HEK293T (cell line): ENCODE measurements at regions not wholly inside any gene's neighbourhood (a gene's known extent, or its start where the extent isn't known, plus 50 kb on each side); places are given as distances from the start of the nearest gene placed in this dataset.
"Not testable (repeated sequence)": the region's sequence is repeated elsewhere in the genome, so short reads cannot be mapped to it uniquely, and the experiment has no call there.

Experiments
- CTCF ChIA-PET: fragments of 350-600 bp; formaldehyde crosslinking; extraction: SDS; loops from one replicate; lab custom pipeline; 2021; ENCODE audit warnings: antibody characterized with exemption, inconsistent platforms; lab: Yijun Ruan, JAX
- POLR2A ChIA-PET: fragments of 350-600 bp; formaldehyde crosslinking; extraction: SDS; loops from one replicate; lab custom pipeline; 2020; ENCODE audit warnings: antibody characterized with exemption, inconsistent platforms; lab: Yijun Ruan, JAX
- DNase-seq: peaks from one replicate; pipeline ENCODE4 v3.0.0; 2012; ENCODE audit warnings: mixed read lengths; ENCODE audit errors: extremely low spot score
- ARNT ChIP-seq: fragments of 450-650 bp; IDR thresholded peaks from 2 replicates; pipeline ENCODE4 v1.6.1; 2017; ENCODE audit warnings: mild to moderate bottlenecking
- BHLHE40 ChIP-seq: fragments of 450-650 bp; IDR thresholded peaks from 2 replicates; pipeline ENCODE4 v1.6.1; 2016; ENCODE audit warnings: mild to moderate bottlenecking, moderate library complexity, borderline replicate concordance
- CTBP1 ChIP-seq: fragments of 450-650 bp; IDR thresholded peaks from 2 replicates; pipeline ENCODE4 v1.6.1; 2016; ENCODE audit warnings: borderline replicate concordance
- ELF4 ChIP-seq: fragments of 450-650 bp; IDR thresholded peaks from 2 replicates; pipeline ENCODE4 v1.6.1; 2017; ENCODE audit warnings: antibody characterized with exemption
- FOXA1 ChIP-seq: fragments of 450-650 bp; IDR thresholded peaks from 2 replicates; pipeline ENCODE4 v1.6.1; 2016; ENCODE audit warnings: mild to moderate bottlenecking
- FOXM1 ChIP-seq: fragments of 450-650 bp; IDR thresholded peaks from 2 replicates; pipeline ENCODE4 v1.6.1; 2017; ENCODE audit warnings: mild to moderate bottlenecking, borderline replicate concordance
- HDGF ChIP-seq: fragments of 450-650 bp; IDR thresholded peaks from 2 replicates; pipeline ENCODE4 v1.6.1; 2017; ENCODE audit warnings: antibody characterized with exemption, borderline replicate concordance
- L3MBTL2 ChIP-seq: fragments of 450-650 bp; conservative IDR thresholded peaks from 2 replicates; pipeline ENCODE4 v1.6.1; 2016; ENCODE audit warnings: mild to moderate bottlenecking
- LEF1 ChIP-seq: fragments of 450-650 bp; IDR thresholded peaks from 2 replicates; pipeline ENCODE4 v1.6.1; 2017; ENCODE audit warnings: mild to moderate bottlenecking, borderline replicate concordance
- NFRKB ChIP-seq: fragments of 450-650 bp; IDR thresholded peaks from 2 replicates; pipeline ENCODE4 v1.6.1; 2016; ENCODE audit warnings: mild to moderate bottlenecking, moderate library complexity
- SP1 ChIP-seq: fragments of 450-650 bp; IDR thresholded peaks from 2 replicates; pipeline ENCODE4 v1.6.1; 2017
- SUZ12 ChIP-seq: fragments of 450-650 bp; IDR thresholded peaks from 2 replicates; pipeline ENCODE4 v1.6.1; 2016; ENCODE audit warnings: mild to moderate bottlenecking
- TARDBP ChIP-seq: fragments of 450-650 bp; IDR thresholded peaks from 2 replicates; pipeline ENCODE4 v1.6.1; 2016
- ZNF384 ChIP-seq: fragments of 450-650 bp; IDR thresholded peaks from 2 replicates; pipeline ENCODE4 v1.6.1; 2016
- TF ChIP-seq, protein P1 (sequence below): fragments of 450-650 bp; IDR thresholded peaks from 2 replicates; pipeline ENCODE4 v1.6.1; 2016

DNA sequence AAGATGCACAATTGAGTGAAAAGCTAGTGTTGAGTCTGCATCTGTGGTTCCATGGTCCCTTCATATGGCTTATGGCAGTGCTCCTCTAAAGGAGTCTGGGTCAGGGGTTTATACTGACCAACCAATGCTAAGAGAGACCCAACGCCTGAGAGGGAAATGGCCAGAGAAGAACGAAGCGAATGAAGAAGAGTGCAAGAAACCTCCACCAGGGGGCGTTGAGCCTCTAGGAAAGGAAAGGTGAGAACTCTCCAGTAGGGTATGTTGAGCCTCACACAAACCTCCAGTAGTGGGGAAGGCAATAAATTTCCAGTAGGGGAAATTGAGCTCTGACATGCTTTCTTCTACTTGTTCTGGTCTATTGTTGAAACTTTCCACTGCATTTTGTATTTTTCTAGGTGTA lies 470.6 kb downstream of the PRDM9 start:
- peak; percentile 14 for DNase-seq
- ChIA-PET POLR2A (no interaction called here), CTCF (no interaction called here)
- TF ChIP-seq ZNF384 (no peak), NFRKB (no peak), FOXA1 (no peak), TARDBP (no peak), ELF4 (no peak), FOXM1 (no peak), L3MBTL2 (no peak), ARNT (no peak), SUZ12 (no peak), BHLHE40 (no peak), HDGF (no peak), LEF1 (no peak)
- TF ChIP-seq, protein P1, sequence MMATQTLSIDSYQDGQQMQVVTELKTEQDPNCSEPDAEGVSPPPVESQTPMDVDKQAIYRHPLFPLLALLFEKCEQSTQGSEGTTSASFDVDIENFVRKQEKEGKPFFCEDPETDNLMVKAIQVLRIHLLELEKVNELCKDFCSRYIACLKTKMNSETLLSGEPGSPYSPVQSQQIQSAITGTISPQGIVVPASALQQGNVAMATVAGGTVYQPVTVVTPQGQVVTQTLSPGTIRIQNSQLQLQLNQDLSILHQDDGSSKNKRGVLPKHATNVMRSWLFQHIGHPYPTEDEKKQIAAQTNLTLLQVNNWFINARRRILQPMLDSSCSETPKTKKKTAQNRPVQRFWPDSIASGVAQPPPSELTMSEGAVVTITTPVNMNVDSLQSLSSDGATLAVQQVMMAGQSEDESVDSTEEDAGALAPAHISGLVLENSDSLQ, result no peak

DNA sequence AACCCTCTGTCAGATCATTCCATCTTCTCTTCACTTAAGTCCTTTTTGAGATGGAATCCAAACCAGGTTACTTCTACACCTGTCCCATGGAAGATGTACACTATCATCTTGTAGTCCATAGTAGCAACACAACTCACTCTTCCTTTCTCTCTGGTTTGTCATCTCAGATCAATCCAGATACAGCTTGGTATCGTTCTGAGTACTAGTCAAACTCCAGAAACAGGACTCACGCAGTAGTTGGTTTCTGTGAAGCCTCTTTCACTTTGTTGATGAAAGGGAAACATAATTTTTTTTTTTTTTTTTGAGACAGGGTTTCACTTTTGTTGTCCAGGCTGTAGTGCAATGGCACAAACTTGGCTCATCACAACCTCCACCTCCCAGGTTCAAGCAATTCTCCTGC lies 484.0 kb downstream of the PRDM9 start:
- ChIA-PET CTCF (no interaction called here), POLR2A (no interaction called here)
- no peak for DNase-seq
- no peak for TF ChIP-seq ARNT
- TF ChIP-seq FOXA1, result no peak
- no peak for TF ChIP-seq CTBP1
- TF ChIP-seq LEF1, result no peak
- TF ChIP-seq TARDBP, result no peak
- no peak for TF ChIP-seq HDGF
- no peak for TF ChIP-seq BHLHE40
- no peak for TF ChIP-seq FOXM1
- TF ChIP-seq ELF4, result no peak
- TF ChIP-seq SUZ12, result no peak
- TF ChIP-seq ZNF384, result no peak

DNA sequence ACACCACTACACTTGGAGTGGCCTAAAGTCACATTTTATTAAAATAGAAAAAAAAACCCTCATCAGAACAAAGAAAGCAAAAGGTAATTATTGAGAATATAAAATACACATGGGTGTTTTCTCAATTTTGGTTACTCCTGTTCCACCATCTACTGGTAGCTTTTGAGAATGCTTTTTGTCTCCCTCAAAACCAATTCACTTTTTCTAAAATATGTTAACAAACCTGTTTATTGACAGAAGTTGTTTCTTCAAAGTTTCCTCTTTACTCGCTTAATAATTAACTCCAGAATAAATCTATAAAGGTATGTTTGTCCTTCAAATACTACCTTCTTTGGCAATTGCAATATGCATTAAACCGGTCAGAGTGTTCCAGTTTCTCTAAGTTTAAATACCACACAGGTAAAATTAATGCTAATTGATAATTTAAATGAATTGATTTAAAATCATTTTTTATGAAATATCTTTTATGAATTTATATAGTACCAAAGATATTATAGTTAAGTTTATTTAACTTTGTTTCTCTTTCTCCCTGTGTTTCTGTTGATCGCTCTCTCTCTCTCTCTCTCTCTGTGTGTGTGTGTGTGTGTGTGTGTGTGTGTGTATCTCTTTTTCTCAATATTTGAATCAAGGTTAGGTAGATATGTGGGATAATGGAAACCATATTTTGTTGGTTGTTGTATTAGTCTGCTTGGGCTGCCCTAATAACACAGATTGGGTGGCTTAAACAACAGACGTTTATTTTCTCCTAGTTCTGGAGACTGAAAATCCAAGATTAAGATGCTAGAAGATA lies 487.4 kb downstream of the PRDM9 start:
- no peak for TF ChIP-seq HDGF
- POLR2A ChIA-PET, result no interaction called here
- CTCF ChIA-PET, result no interaction called here
- DNase-seq, result peak; percentile 6

DNA sequence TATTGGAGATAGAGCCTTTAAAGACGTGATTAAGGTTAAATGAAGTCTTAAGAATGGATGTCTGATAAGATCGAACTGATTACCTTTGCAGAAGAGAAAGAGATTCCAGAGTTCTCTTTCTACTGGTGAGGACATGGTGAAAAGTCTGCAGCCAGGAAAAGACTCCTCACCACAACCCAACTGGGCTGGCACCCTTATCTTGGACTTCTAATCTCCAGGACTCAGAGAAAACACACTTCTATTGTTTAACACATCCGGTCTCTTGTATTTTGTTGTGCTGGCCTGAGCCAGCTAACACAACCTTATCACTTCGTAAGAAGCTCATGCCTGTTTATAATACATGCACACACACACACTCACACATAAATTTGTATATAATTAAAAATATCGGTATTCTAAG lies 489.1 kb downstream of the PRDM9 start:
- CTCF ChIA-PET, result interaction anchor here (0.6 to 0.9 kb wide), 2 partner anchors 9 to 121 kb away, joined by 3 to 4 read pairs; no protein-coding TSS in a partner anchor
- POLR2A ChIA-PET, result no interaction called here
- DNase-seq, result no peak
- TF ChIP-seq ARNT (no peak), CTBP1 (no peak), NFRKB (no peak), SUZ12 (no peak), ZNF384 (no peak), LEF1 (no peak), HDGF (no peak), ELF4 (no peak), BHLHE40 (no peak), L3MBTL2 (no peak), SP1 (no peak), FOXA1 (no peak), TARDBP (no peak)
- TF ChIP-seq, protein P1, result no peak

DNA sequence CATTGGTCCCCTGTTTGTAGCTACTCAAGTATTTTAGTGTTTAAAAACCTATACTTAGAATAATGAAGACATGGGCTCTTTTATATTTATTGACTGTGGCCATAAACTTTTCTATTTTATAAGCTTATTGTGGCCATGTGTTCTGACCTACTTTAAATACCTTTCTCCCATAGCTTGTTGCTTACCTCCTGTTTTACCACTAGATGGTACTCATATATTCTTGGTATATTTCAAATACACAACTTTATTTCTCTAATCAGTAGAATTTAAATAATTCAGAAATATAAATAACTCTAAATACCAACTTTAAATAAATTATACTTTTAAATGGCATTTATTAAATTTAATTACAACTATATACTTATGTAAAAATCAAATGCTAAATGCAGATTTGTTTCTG lies 498.0 kb downstream of the PRDM9 start:
- ChIA-PET POLR2A (no interaction called here), CTCF (interaction anchor here (1.4 kb wide), 1 partner anchor 9 kb away, joined by 4 read pairs; no protein-coding TSS in a partner anchor)
- no peak for DNase-seq
- no peak for TF ChIP-seq HDGF
- TF ChIP-seq FOXA1, result no peak
- TF ChIP-seq FOXM1, result no peak
- TF ChIP-seq L3MBTL2, result no peak
- TF ChIP-seq ZNF384, result no peak
- TF ChIP-seq SP1, result no peak
- no peak for TF ChIP-seq CTBP1
- TF ChIP-seq ELF4, result no peak
- TF ChIP-seq SUZ12, result no peak
- TF ChIP-seq, protein P1, result no peak
- TF ChIP-seq LEF1, result no peak
- TF ChIP-seq TARDBP, result no peak

DNA sequence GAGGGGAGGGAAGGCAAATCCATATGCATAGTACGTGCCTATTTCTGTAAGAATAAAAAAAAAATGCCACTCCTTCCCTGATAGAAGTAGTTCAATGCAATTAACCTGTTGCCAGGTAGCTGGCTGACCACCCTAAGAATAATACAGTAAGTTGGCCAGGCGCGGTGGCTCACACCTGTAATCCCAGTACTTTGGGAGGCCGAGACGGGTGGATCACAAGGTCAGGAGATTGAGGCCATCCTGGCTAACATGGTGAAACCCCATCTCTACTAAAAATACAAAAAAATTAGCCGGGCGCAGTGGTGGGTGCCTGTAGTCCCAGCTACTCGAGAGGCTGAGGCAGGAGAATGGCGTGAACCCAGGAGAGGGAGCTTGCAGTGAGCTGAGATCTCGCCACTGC lies 510.3 kb downstream of the PRDM9 start:
- CTCF ChIA-PET, DNase-seq, POLR2A ChIA-PET: not testable (repeated sequence)

DNA sequence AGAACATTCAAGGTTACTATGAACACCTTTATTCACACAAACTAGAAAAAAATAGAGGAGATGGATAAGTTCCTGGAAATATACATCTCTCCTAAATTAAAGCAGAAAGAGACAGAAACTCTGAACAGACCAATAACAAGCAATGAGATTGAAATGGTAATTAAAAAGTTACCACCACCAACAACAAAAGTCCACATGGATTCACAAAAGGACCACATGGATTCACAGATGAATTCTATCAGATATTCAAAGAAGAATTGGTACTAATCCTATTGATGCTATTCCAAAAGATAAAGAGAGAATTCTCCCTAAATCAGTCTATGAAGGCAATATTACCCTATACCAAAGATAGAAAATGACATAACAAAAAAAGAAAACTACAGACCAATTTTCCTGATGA lies 518.9 kb downstream of the PRDM9 start:
- POLR2A ChIA-PET, result no interaction called here
- DNase-seq, result no peak
- TF ChIP-seq SP1, result no peak
- no peak for TF ChIP-seq BHLHE40
- TF ChIP-seq ZNF384, result no peak
- TF ChIP-seq LEF1, result no peak
- TF ChIP-seq L3MBTL2, result no peak
- no peak for TF ChIP-seq TARDBP
- TF ChIP-seq HDGF, result no peak
- TF ChIP-seq FOXA1, result no peak
- TF ChIP-seq, protein P1, result no peak
- TF ChIP-seq CTBP1, result no peak
- no peak for TF ChIP-seq FOXM1
- TF ChIP-seq ARNT, result no peak
- CTCF ChIA-PET, result no interaction called here
